H1 (cell line): ENCODE measurements at regions not wholly inside any gene's neighbourhood (a gene's known extent, or its start where the extent isn't known, plus 50 kb on each side); places are given as distances from the start of the nearest gene placed in this dataset.

ENCODE experiments used
- CTCF ChIA-PET: fragments of 300-600 bp; sonication (Branson Sonifier 250); formaldehyde crosslinking; loops from one replicate; lab custom pipeline; 2021; ENCODE audit not compliant: partially characterized antibody; lab: Charles Lee
- POLR2A ChIA-PET: fragments of 300-600 bp; sonication (Branson Sonifier 250); formaldehyde crosslinking; loops from one replicate; lab custom pipeline; 2021; ENCODE audit warnings: inconsistent platforms; ENCODE audit not compliant: partially characterized antibody; lab: Charles Lee
- DNase-seq, 2 experiments: peaks; one replicate each; pipeline versions ENCODE4 v3.0.0 to v3.0.0-alpha.2; 2010 to 2022; ENCODE audit warnings: low spot score in 2 of 2, low read depth in 1 of 2, mixed read lengths in 1 of 2
- FAIRE-seq: peaks from 2 replicates; lab custom pipeline; 2011; peaks lifted over from hg19 to GRCh38; lab: Jason Lieb, UNC
- H2AFZ ChIP-seq: 2 replicates; pipeline ENCODE4 v1.8.1; 2012; ENCODE audit warnings: low read length, inconsistent platforms
- H2AK5ac ChIP-seq: 2 replicates; pipeline ENCODE4 v1.6.1; 2013; ENCODE audit warnings: low read depth, low read length
- H2BK120ac ChIP-seq: replicated peaks from 2 replicates; pipeline ENCODE3; 2013; ENCODE audit warnings: low read depth, low read length, inconsistent platforms
- H2BK12ac ChIP-seq: 2 replicates; pipeline ENCODE4 v1.6.1; 2013; ENCODE audit warnings: low read depth, low read length
- H2BK15ac ChIP-seq: 2 replicates; pipeline ENCODE4 v1.6.1; 2013; ENCODE audit warnings: low read length
- H2BK20ac ChIP-seq: 2 replicates; pipeline ENCODE4 v1.6.1; 2013; ENCODE audit warnings: low read length
- H2BK5ac ChIP-seq: 2 replicates; pipeline ENCODE4 v1.6.1; 2013; ENCODE audit warnings: low read depth, low read length
- H3K14ac ChIP-seq: 2 replicates; pipeline ENCODE4 v1.6.1; 2013; ENCODE audit warnings: inconsistent platforms; ENCODE audit not compliant: insufficient read length
- H3K18ac ChIP-seq: 2 replicates; pipeline ENCODE4 v1.6.1; 2013; ENCODE audit warnings: low read length; ENCODE audit errors: extremely low read depth
- H3K23ac ChIP-seq: 2 replicates; pipeline ENCODE4 v1.6.1; 2013; ENCODE audit warnings: inconsistent platforms; ENCODE audit not compliant: insufficient read length
- H3K23me2 ChIP-seq: 2 replicates; pipeline ENCODE4 v1.6.1; 2013; ENCODE audit warnings: low read depth, low read length
- H3K27ac ChIP-seq: 2 replicates; pipeline ENCODE4 v1.6.1; 2011; ENCODE audit warnings: low read depth, low read length, inconsistent platforms
- H3K27me3 ChIP-seq, 4 experiments: replicated peaks in 1 of 4; 1 replicate in 1 of 4; 2 replicates in 3 of 4; pipeline versions ENCODE4 v1.6.1 to v1.8.1; 2011 to 2013; ENCODE audit warnings: low read length in 3 of 4, mild to moderate bottlenecking in 3 of 4, inconsistent platforms in 2 of 4, mixed read lengths in 2 of 4, moderate library complexity in 1 of 4; ENCODE audit not compliant: control insufficient read depth in 3 of 4, insufficient read depth in 3 of 4; ENCODE audit errors: extremely low read depth in 1 of 4
- H3K36me3 ChIP-seq, 4 experiments: 2 replicates each; pipeline versions ENCODE4 v1.6.1 to v1.8.1; 2011 to 2013; ENCODE audit warnings: mild to moderate bottlenecking in 4 of 4, low read length in 3 of 4, moderate library complexity in 2 of 4, control low read depth in 1 of 4, inconsistent platforms in 1 of 4; ENCODE audit not compliant: insufficient read depth in 4 of 4, control insufficient read depth in 2 of 4
- H3K4ac ChIP-seq: replicated peaks from 2 replicates; pipeline ENCODE3; 2013; ENCODE audit warnings: low read length, low read depth, mixed read lengths, inconsistent platforms; ENCODE audit not compliant: insufficient read length
- H3K4me1 ChIP-seq, 4 experiments: replicated peaks in 1 of 4; 1 replicate in 1 of 4; 2 replicates in 3 of 4; pipeline versions ENCODE4 v1.6.1 to v1.8.1; 2011 to 2013; ENCODE audit warnings: low read length in 3 of 4, inconsistent platforms in 2 of 4, mixed read lengths in 1 of 4; ENCODE audit not compliant: insufficient read depth in 4 of 4, control insufficient read depth in 3 of 4
- H3K4me2 ChIP-seq, 2 experiments: 2 replicates each; pipeline versions ENCODE4 v1.6.1 to v1.8.1; 2011 to 2013; ENCODE audit warnings: low read depth in 2 of 2, low read length in 2 of 2, control low read depth in 1 of 2, inconsistent platforms in 1 of 2, mild to moderate bottlenecking in 1 of 2; ENCODE audit not compliant: insufficient read depth in 1 of 2
- H3K4me3 ChIP-seq, 4 experiments: fragments of 200-600, 300-600 bp in 1 of 4; sonication (generic), shearing (Covaris generic), sonication (Bioruptor Twin) in 1 of 4; 2 replicates each; pipeline versions ENCODE4 v1.5.1 to v1.8.1; 2011 to 2016; ENCODE audit warnings: low read length in 4 of 4, low read depth in 3 of 4, control low read depth in 2 of 4, inconsistent platforms in 2 of 4, mild to moderate bottlenecking in 2 of 4, mixed read lengths in 1 of 4, moderate library complexity in 1 of 4; ENCODE audit not compliant: insufficient read depth in 2 of 4; ENCODE audit errors: extremely low read depth in 1 of 4
- H3K56ac ChIP-seq: replicated peaks from 2 replicates; pipeline ENCODE3; 2013; ENCODE audit warnings: low read depth, mild to moderate bottlenecking, mixed read lengths, low read length, inconsistent platforms; ENCODE audit not compliant: insufficient read length
- H3K79me1 ChIP-seq: 2 replicates; pipeline ENCODE4 v1.6.1; 2013; ENCODE audit warnings: low read depth, low read length, control low read depth
- H3K79me2 ChIP-seq, 2 experiments: 2 replicates each; pipeline versions ENCODE4 v1.6.1 to v1.8.1; 2012 to 2013; ENCODE audit warnings: low read length in 2 of 2, mild to moderate bottlenecking in 2 of 2, inconsistent platforms in 1 of 2; ENCODE audit not compliant: insufficient read depth in 2 of 2, control insufficient read depth in 1 of 2
- H3K9ac ChIP-seq, 4 experiments: replicated peaks in 1 of 4; 1 replicate in 1 of 4; 2 replicates in 3 of 4; pipeline versions ENCODE4 v1.6.1 to v1.8.1; 2011 to 2013; ENCODE audit warnings: low read depth in 3 of 4, low read length in 3 of 4, control low read depth in 2 of 4, mild to moderate bottlenecking in 2 of 4, moderate library complexity in 2 of 4, inconsistent platforms in 1 of 4; ENCODE audit errors: extremely low read depth in 1 of 4
- H3K9me3 ChIP-seq, 2 experiments: 2 replicates each; pipeline versions ENCODE4 v1.6.1 to v1.8.1; 2012 to 2013; ENCODE audit warnings: mild to moderate bottlenecking in 2 of 2, moderate library complexity in 2 of 2, control low read depth in 1 of 2, inconsistent platforms in 1 of 2, low read depth in 1 of 2, low read length in 1 of 2, mixed read lengths in 1 of 2; ENCODE audit not compliant: insufficient read depth in 2 of 2
- H4K20me1 ChIP-seq, 2 experiments: replicated peaks in 1 of 2; 2 replicates each; pipeline versions ENCODE3 to v1.8.1; 2011 to 2013; ENCODE audit warnings: inconsistent platforms in 2 of 2, low read length in 2 of 2, mild to moderate bottlenecking in 1 of 2; ENCODE audit not compliant: insufficient read depth in 2 of 2, control insufficient read depth in 1 of 2
- H4K5ac ChIP-seq: 2 replicates; pipeline ENCODE4 v1.6.1; 2013; ENCODE audit warnings: low read length, low read depth, mixed read lengths, inconsistent platforms; ENCODE audit not compliant: insufficient read length
- H4K8ac ChIP-seq: 2 replicates; pipeline ENCODE4 v1.8.0; 2013; ENCODE audit warnings: mild to moderate bottlenecking, moderate library complexity, low read length, inconsistent platforms; ENCODE audit not compliant: insufficient read depth; ENCODE audit errors: extremely low read depth
- H4K91ac ChIP-seq: replicated peaks from 2 replicates; pipeline ENCODE3; 2013; ENCODE audit warnings: low read length, mixed read lengths, inconsistent platforms; ENCODE audit not compliant: insufficient read length
- CTBP2 ChIP-seq: IDR thresholded peaks from 2 replicates; pipeline ENCODE4 v1.7.0; 2011; ENCODE audit warnings: borderline replicate concordance, mild to moderate bottlenecking, moderate library complexity, mixed read lengths, low read length; ENCODE audit not compliant: insufficient read depth, insufficient read length
- E2F6 ChIP-seq: IDR thresholded peaks from 2 replicates; pipeline ENCODE4 v1.6.1; 2012; ENCODE audit warnings: inconsistent platforms
- GTF2F1 ChIP-seq: IDR thresholded peaks from 2 replicates; pipeline ENCODE4 v1.6.1; 2012; ENCODE audit warnings: low read depth, low read length, improper control_type of control experiment, borderline replicate concordance
- JUND ChIP-seq: IDR thresholded peaks from 2 replicates; pipeline ENCODE4 v1.6.1; 2011; ENCODE audit warnings: mild to moderate bottlenecking, improper control_type of control experiment, low read length
- KDM1A ChIP-seq: fragments of 200-600, 300-600 bp; sonication (generic); IDR thresholded peaks from 2 replicates; pipeline ENCODE4 v1.7.1; 2016; ENCODE audit warnings: mild to moderate bottlenecking, low read length, borderline replicate concordance
- MAFK ChIP-seq: IDR thresholded peaks from 2 replicates; pipeline ENCODE4 v1.6.1; 2012; ENCODE audit warnings: low read depth, mild to moderate bottlenecking, improper control_type of control experiment, low read length
- NRF1 ChIP-seq: IDR thresholded peaks from 2 replicates; pipeline ENCODE4 v1.6.1; 2011; ENCODE audit warnings: mild to moderate bottlenecking, low read depth, low read length, improper control_type of control experiment
- POLR2A ChIP-seq, 2 experiments: IDR thresholded peaks; 1 replicate in 1 of 2; 2 replicates in 1 of 2; pipeline ENCODE4 v1.6.1; 2011; ENCODE audit warnings: low read depth in 2 of 2, low read length in 2 of 2, mild to moderate bottlenecking in 2 of 2; ENCODE audit errors: control extremely low read depth in 1 of 2
- RNF2 ChIP-seq: fragments of 200-900, 300-1000 bp; sonication (generic); IDR thresholded peaks from 2 replicates; pipeline ENCODE4 v1.7.1; 2016; ENCODE audit warnings: borderline replicate concordance, low read depth, mild to moderate bottlenecking, antibody characterized with exemption, low read length; ENCODE audit not compliant: poor library complexity, severe bottlenecking; ENCODE audit errors: missing control alignments
- SAP30 ChIP-seq: fragments of 300-600 bp; sonication (generic); IDR thresholded peaks from 2 replicates; pipeline ENCODE4 v1.7.1; 2012; ENCODE audit warnings: low read length, moderate library complexity, mild to moderate bottlenecking, inconsistent platforms; ENCODE audit not compliant: insufficient read depth, insufficient replicate concordance
- SIX5 ChIP-seq: IDR thresholded peaks from 2 replicates; pipeline ENCODE4 v1.6.1; 2011; ENCODE audit warnings: mild to moderate bottlenecking, low read depth, low read length
- SP1 ChIP-seq: IDR thresholded peaks from 2 replicates; pipeline ENCODE4 v1.6.1; 2011; ENCODE audit warnings: low read depth, low read length
- SP4 ChIP-seq: IDR thresholded peaks from 2 replicates; pipeline ENCODE4 v1.6.1; 2012; ENCODE audit warnings: low read length, inconsistent platforms
- TCF12 ChIP-seq: IDR thresholded peaks from 2 replicates; pipeline ENCODE4 v1.6.1; 2011; ENCODE audit warnings: low read depth, mild to moderate bottlenecking, low read length
- YY1 ChIP-seq: IDR thresholded peaks from 2 replicates; pipeline ENCODE4 v1.6.1; 2011; ENCODE audit warnings: low read depth, mild to moderate bottlenecking, low read length
- WGBS, 2 experiments: shearing (Covaris generic) in 1 of 2; methylation state at CpG; one replicate each; pipeline versions ENCODE4 v1.1.6 to v1.1.7; 2013 to 2015; ENCODE audit warnings: low lambda C conversion rate in 2 of 2, mixed read lengths in 2 of 2, inconsistent platforms in 1 of 2, low coverage in 1 of 2, missing lambda C conversion rate in 1 of 2; ENCODE audit not compliant: insufficient replicate concordance in 2 of 2, insufficient coverage in 1 of 2, insufficient read length in 1 of 2; ENCODE audit errors: extremely low coverage in 1 of 2, missing lambda C conversion rate in 1 of 2; 5-methylcytosine and 5-hydroxymethylcytosine counted together

DNA sequence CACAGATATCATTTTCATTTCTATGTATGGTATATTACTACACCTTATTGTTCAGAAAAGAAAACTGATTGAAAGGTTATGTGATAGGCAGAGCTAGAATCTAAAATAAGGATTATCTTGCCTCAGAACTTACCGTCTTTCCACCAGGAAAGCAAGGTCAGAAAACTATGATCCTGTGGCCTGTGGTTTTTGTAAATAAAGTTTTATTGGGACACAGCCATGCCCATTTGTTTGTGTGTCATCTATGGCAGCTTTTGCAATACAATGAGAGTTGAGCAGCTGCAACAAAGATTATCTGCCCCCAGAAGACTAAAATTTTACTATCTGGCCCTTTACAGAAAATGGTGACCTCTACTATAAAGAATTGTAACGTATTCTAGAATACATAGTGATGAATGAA, 314.7 kb upstream of the SLCO3A1 start:
- Histone ChIP-seq H3K18ac (no peak overlapping the region), H3K4me3 (no peak overlapping the region), H3K79me1 (no peaks in the 10 kb centered on the region), H2BK12ac (no peak overlapping the region), H3K36me3 (no peaks in the 10 kb centered on the region), H3K9ac (no peak overlapping the region), H3K9me3 (no peaks in the 10 kb centered on the region), H4K91ac (no peak overlapping the region), H4K8ac (no peak overlapping the region), H3K4me1 (no peaks in the 10 kb centered on the region), H3K23me2 (no peaks in the 10 kb centered on the region), H2BK5ac (no peak overlapping the region), H2AK5ac (no peak overlapping the region), H3K27ac (no peak overlapping the region), H3K27me3 (no peaks in the 10 kb centered on the region), H2AFZ (no peak overlapping the region), H3K4ac (no peak overlapping the region), H3K23ac (no peak overlapping the region), H2BK120ac (no peak overlapping the region), H2BK15ac (no peak overlapping the region), H3K79me2 (no peaks in the 10 kb centered on the region), H3K56ac (no peak overlapping the region), H4K5ac (no peak overlapping the region), H2BK20ac (no peak overlapping the region), H4K20me1 (no peaks in the 10 kb centered on the region), H3K14ac (no peak overlapping the region), H3K4me2 (no peak overlapping the region)
- FAIRE-seq: no peak
- ChIA-PET CTCF (interaction anchor here (0.7 to 1.1 kb wide), 2 partner anchors 101 to 314 kb away, joined by 3 read pairs; no protein-coding TSS in a partner anchor), POLR2A (no interaction called here)
- WGBS, 2 experiments: 97% methylated on average over 2 of the region's 2 CpGs; no CpG with 5 or more reads in 1 of the 2 experiments
- DNase-seq: no peak
- TF ChIP-seq KDM1A (no peak), NRF1 (no peak), JUND (no peak), TCF12 (no peak), SP1 (no peak), CTBP2 (no peak), MAFK (no peak), POLR2A (IDR thresholded peaks at IDR 0.05; ENCODE audit: control extremely low read depth in 1 of 2, low read depth in 2 of 2, low read length in 2 of 2) (no peak), RNF2 (no peak), E2F6 (no peak), SAP30 (no peak), SIX5 (no peak), SP4 (no peak), YY1 (no peak), GTF2F1 (no peak)
